GM12878 (cell line): ENCODE measurements at regions not wholly inside any gene's neighbourhood (a gene's known extent, or its start where the extent isn't known, plus 50 kb on each side); places are given as distances from the start of the nearest gene placed in this dataset.

Experiments
- ATAC-seq: fragments of 200-7000 bp; cut with Tn5 transposase; 3 replicates; pipeline ENCODE4 v1.9.1; 2020; ENCODE audit warnings: mild to moderate bottlenecking, moderate library complexity
- BruUV-seq: library from RNA; stranded (reverse); fragments of 400-500 nt; replicated peaks from 2 replicates; lab custom pipeline; 2021; lab: Mats Ljungman, UMichigan
- CTCF ChIA-PET: fragments of 300-600 bp; sonication (Branson Sonifier 250); formaldehyde crosslinking; extraction: SDS; loops from one replicate; lab custom pipeline; 2021; ENCODE audit warnings: inconsistent platforms; lab: Yijun Ruan, JAX
- POLR2A ChIA-PET: fragments of 350-600 bp; formaldehyde crosslinking; extraction: SDS; loops from one replicate; lab custom pipeline; 2021; ENCODE audit warnings: inconsistent platforms; lab: Charles Lee
- RAD21 ChIA-PET: fragments of 300-600 bp; sonication (Branson Sonifier 250); formaldehyde crosslinking; loops from one replicate; lab custom pipeline; 2023; ENCODE audit warnings: antibody characterized with exemption; ENCODE audit not compliant: unreplicated experiment; lab: Charles Lee
- SMC1A ChIA-PET: fragments of 300-600 bp; sonication (Branson Sonifier 250); formaldehyde crosslinking; loops from one replicate; lab custom pipeline; 2023; ENCODE audit not compliant: unreplicated experiment, uncharacterized antibody; lab: Charles Lee
- DNase-seq: peaks from one replicate; pipeline ENCODE4 v3.0.0-alpha.2; 2011; ENCODE audit warnings: low read depth, low spot score
- FAIRE-seq: peaks from 3 replicates; lab custom pipeline; 2011; peaks lifted over from hg19 to GRCh38; lab: Jason Lieb, UNC
- H2AFZ ChIP-seq: 2 replicates; pipeline ENCODE4 v1.6.0; 2011; ENCODE audit warnings: low read depth, low read length, control low read depth; ENCODE audit not compliant: control insufficient read depth
- H3K27ac ChIP-seq: 2 replicates; pipeline ENCODE4 v1.5.1; 2011; ENCODE audit warnings: control low read depth; ENCODE audit not compliant: control insufficient read depth, insufficient read depth
- H3K27me3 ChIP-seq, 2 experiments: replicated peaks in 1 of 2; 2 replicates each; pipeline versions ENCODE4 v1.6.0 to v1.6.1; 2011; ENCODE audit warnings: low read length in 1 of 2; ENCODE audit not compliant: control insufficient read depth in 2 of 2, insufficient read depth in 2 of 2
- H3K36me3 ChIP-seq, 2 experiments: 2 replicates each; pipeline ENCODE4 v1.5.1; 2011; ENCODE audit warnings: low read length in 1 of 2; ENCODE audit not compliant: control insufficient read depth in 2 of 2, insufficient read depth in 2 of 2
- H3K4me1 ChIP-seq: 2 replicates; pipeline ENCODE4 v1.6.1; 2011; ENCODE audit warnings: mild to moderate bottlenecking, low read length, moderate library complexity, mixed read lengths; ENCODE audit not compliant: control insufficient read depth, insufficient read depth
- H3K4me2 ChIP-seq: 2 replicates; pipeline ENCODE4 v1.6.0; 2011; ENCODE audit warnings: control low read depth; ENCODE audit not compliant: control insufficient read depth, insufficient read depth
- H3K4me3 ChIP-seq: fragments of 200-600 bp; sonication (generic); 2 replicates; pipeline ENCODE4 v1.5.1; 2016
- H3K79me2 ChIP-seq: 2 replicates; pipeline ENCODE4 v1.6.0; 2011; ENCODE audit warnings: low read length; ENCODE audit not compliant: control insufficient read depth, insufficient read depth
- H3K9ac ChIP-seq: 2 replicates; pipeline ENCODE4 v1.8.0; 2011; ENCODE audit warnings: low read length, control low read depth, mixed read lengths; ENCODE audit not compliant: control insufficient read depth, insufficient read depth
- H3K9me3 ChIP-seq: replicated peaks from 3 replicates; pipeline ENCODE4 v1.5.1; 2011; ENCODE audit warnings: mild to moderate bottlenecking, low read length; ENCODE audit not compliant: control insufficient read depth, insufficient read depth
- H4K20me1 ChIP-seq: 2 replicates; pipeline ENCODE4 v1.6.0; 2011; ENCODE audit not compliant: control insufficient read depth, insufficient read depth
- BACH1 ChIP-seq: fragments of 450-650 bp; IDR thresholded peaks from 2 replicates; pipeline ENCODE4 v1.6.1; 2017; ENCODE audit warnings: mild to moderate bottlenecking, borderline replicate concordance
- CREM ChIP-seq: IDR thresholded peaks from 2 replicates; pipeline ENCODE4 v1.6.1; 2014; ENCODE audit warnings: antibody characterized with exemption, low read depth
- FOXK2 ChIP-seq: fragments of 450-650 bp; IDR thresholded peaks from 2 replicates; pipeline ENCODE4 v1.6.1; 2017; ENCODE audit warnings: mild to moderate bottlenecking, moderate library complexity
- GATAD2B ChIP-seq: fragments of 450-650 bp; conservative IDR thresholded peaks from 2 replicates; pipeline ENCODE4 v1.6.1; 2017; ENCODE audit warnings: low read depth, mild to moderate bottlenecking, moderate library complexity
- HDAC2 ChIP-seq: fragments of 200-600 bp; sonication (generic); IDR thresholded peaks from 2 replicates; pipeline ENCODE4 v1.6.1; 2017
- JUNB ChIP-seq: IDR thresholded peaks from 2 replicates; pipeline ENCODE4 v1.6.1; 2016; ENCODE audit warnings: antibody characterized with exemption, mild to moderate bottlenecking
- MYB ChIP-seq: fragments of 150-350 bp; IDR thresholded peaks from 2 replicates; pipeline ENCODE4 v1.6.1; 2014; ENCODE audit warnings: mild to moderate bottlenecking, low read depth, low read length, borderline replicate concordance
- PKNOX1 ChIP-seq: fragments of 450-650 bp; IDR thresholded peaks from 2 replicates; pipeline ENCODE4 v1.6.1; 2016; ENCODE audit warnings: mild to moderate bottlenecking
- RBBP5 ChIP-seq: fragments of 200-600 bp; sonication (generic); conservative IDR thresholded peaks from 2 replicates; pipeline ENCODE4 v1.6.1; 2016
- RCOR1 ChIP-seq: conservative IDR thresholded peaks from 2 replicates; pipeline ENCODE4 v1.6.1; 2012; ENCODE audit warnings: low read depth, low read length, improper control_type of control experiment
- SIX5 ChIP-seq: IDR thresholded peaks from 2 replicates; pipeline ENCODE4 v1.6.1; 2011; ENCODE audit warnings: mild to moderate bottlenecking, low read depth, low read length, moderate library complexity; ENCODE audit not compliant: severe bottlenecking
- SMARCA5 ChIP-seq: fragments of 450-650 bp; IDR thresholded peaks from 2 replicates; pipeline ENCODE4 v1.6.1; 2017; ENCODE audit warnings: mild to moderate bottlenecking
- SREBF1 ChIP-seq: IDR thresholded peaks from 2 replicates; pipeline ENCODE4 v1.6.1; 2012; ENCODE audit warnings: mild to moderate bottlenecking, low read length
- WGBS: methylation state at CpG from one replicate; pipeline ENCODE4 v1.1.6; 2016; ENCODE audit warnings: low lambda C conversion rate; ENCODE audit not compliant: insufficient replicate concordance, insufficient coverage; ENCODE audit errors: missing lambda C conversion rate; 5-methylcytosine and 5-hydroxymethylcytosine counted together
- in situ Hi-C: fragments of 300-500 bp; cut with MboI; formaldehyde crosslinking; loops from 9 replicates; pipeline ENCODE4 v1.14.3; 2018; ENCODE audit warnings: mixed read lengths
- intact Hi-C: fragments of 100-400 bp; cut with micrococcal nuclease; formaldehyde crosslinking; loops from one replicate; pipeline ENCODE4 v1.14.2; 2022; ENCODE audit not compliant: unreplicated experiment
- TF ChIP-seq, protein P1 (sequence below): fragments of 450-650 bp; IDR thresholded peaks from 2 replicates; pipeline ENCODE4 v1.6.1; 2017; ENCODE audit warnings: low read depth, mild to moderate bottlenecking, moderate library complexity

- ATAC-seq (no peak), DNase-seq (no peak), FAIRE-seq (no peak)
- no peaks in the 10 kb centered on the region for H3K36me3 ChIP-seq
- ChIA-PET POLR2A (no interaction called here), SMC1A (no interaction called here), CTCF (no interaction called here), RAD21 (no interaction called here)
- no peak overlapping the region for H3K4me2 ChIP-seq
- no peaks in the 10 kb centered on the region for H3K79me2 ChIP-seq
- no peak for TF ChIP-seq JUNB
- TF ChIP-seq CREM: no peak
- TF ChIP-seq RBBP5: no peak
- no peak for TF ChIP-seq SIX5
- no peak for TF ChIP-seq SMARCA5
- no peak for TF ChIP-seq BACH1
- no peak for TF ChIP-seq PKNOX1
- TF ChIP-seq GATAD2B: no peak
- TF ChIP-seq FOXK2: no peak
- no peak for TF ChIP-seq SREBF1
- no peak for TF ChIP-seq HDAC2
- TF ChIP-seq RCOR1: no peak
- no peak for TF ChIP-seq MYB
- TF ChIP-seq, protein P1, sequence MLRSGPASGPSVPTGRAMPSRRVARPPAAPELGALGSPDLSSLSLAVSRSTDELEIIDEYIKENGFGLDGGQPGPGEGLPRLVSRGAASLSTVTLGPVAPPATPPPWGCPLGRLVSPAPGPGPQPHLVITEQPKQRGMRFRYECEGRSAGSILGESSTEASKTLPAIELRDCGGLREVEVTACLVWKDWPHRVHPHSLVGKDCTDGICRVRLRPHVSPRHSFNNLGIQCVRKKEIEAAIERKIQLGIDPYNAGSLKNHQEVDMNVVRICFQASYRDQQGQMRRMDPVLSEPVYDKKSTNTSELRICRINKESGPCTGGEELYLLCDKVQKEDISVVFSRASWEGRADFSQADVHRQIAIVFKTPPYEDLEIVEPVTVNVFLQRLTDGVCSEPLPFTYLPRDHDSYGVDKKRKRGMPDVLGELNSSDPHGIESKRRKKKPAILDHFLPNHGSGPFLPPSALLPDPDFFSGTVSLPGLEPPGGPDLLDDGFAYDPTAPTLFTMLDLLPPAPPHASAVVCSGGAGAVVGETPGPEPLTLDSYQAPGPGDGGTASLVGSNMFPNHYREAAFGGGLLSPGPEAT: no peak
- H3K4me3 ChIP-seq: no peak overlapping the region
- H3K9me3 ChIP-seq: no peaks in the 10 kb centered on the region
- 0% methylated on average over 1 of the region's 1 CpG for WGBS
- in situ Hi-C loops (no loop called here), intact Hi-C loops (no loop called here)
- no peaks in the 10 kb centered on the region for H3K4me1 ChIP-seq
- H3K27me3 ChIP-seq: no peaks in the 10 kb centered on the region
- no peak overlapping the region for H2AFZ ChIP-seq
- H4K20me1 ChIP-seq: no peaks in the 10 kb centered on the region
- no peak overlapping the region for H3K27ac ChIP-seq
- no peak overlapping the region for H3K9ac ChIP-seq
- BruUV-seq: no TSS peak
These were observed 627.9 kb downstream of the KCTD16 start for GRCh38 chr5:144798595-144798994.
